H1 (cell line): ENCODE measurements at regions not wholly inside any gene's neighbourhood (a gene's known extent, or its start where the extent isn't known, plus 50 kb on each side); places are given as distances from the start of the nearest gene placed in this dataset.

Experiments used
- BCL11A ChIP-seq, 2 experiments: IDR thresholded peaks; one replicate each; pipeline ENCODE4 v1.6.1; 2011; ENCODE audit warnings: low read depth in 2 of 2, low read length in 2 of 2, mild to moderate bottlenecking in 2 of 2
- CHD2 ChIP-seq: IDR thresholded peaks from 2 replicates; pipeline ENCODE4 v1.6.1; 2012; ENCODE audit warnings: low read length, improper control_type of control experiment
- CHD7 ChIP-seq: fragments of 300-600 bp; sonication (generic); IDR thresholded peaks from 2 replicates; pipeline ENCODE4 v1.7.1; 2012; ENCODE audit warnings: low read length, moderate library complexity, mild to moderate bottlenecking, inconsistent platforms; ENCODE audit not compliant: insufficient replicate concordance
- CTCF ChIP-seq, 3 experiments: IDR thresholded peaks; 1 replicate in 2 of 3; 2 replicates in 1 of 3; pipeline versions ENCODE4 v1.5.1 to v1.6.1; 2011; ENCODE audit warnings: low read length in 3 of 3, mild to moderate bottlenecking in 3 of 3, inconsistent platforms in 2 of 3, low read depth in 1 of 3, moderate library complexity in 1 of 3; ENCODE audit not compliant: insufficient read depth in 1 of 3; ENCODE audit errors: control extremely low read depth in 1 of 3
- EGR1 ChIP-seq: IDR thresholded peaks from 2 replicates; pipeline ENCODE4 v1.6.1; 2011; ENCODE audit warnings: low read depth, low read length, borderline replicate concordance
- POLR2A ChIP-seq, 2 experiments: IDR thresholded peaks; 1 replicate in 1 of 2; 2 replicates in 1 of 2; pipeline ENCODE4 v1.6.1; 2011; ENCODE audit warnings: low read depth in 2 of 2, low read length in 2 of 2, mild to moderate bottlenecking in 2 of 2; ENCODE audit errors: control extremely low read depth in 1 of 2
- SIX5 ChIP-seq: IDR thresholded peaks from 2 replicates; pipeline ENCODE4 v1.6.1; 2011; ENCODE audit warnings: mild to moderate bottlenecking, low read depth, low read length
- SP4 ChIP-seq: IDR thresholded peaks from 2 replicates; pipeline ENCODE4 v1.6.1; 2012; ENCODE audit warnings: low read length, inconsistent platforms

GRCh38 chr3:132981719-132982118, 56.5 kb upstream of the TMEM108 start (continued):
- TF ChIP-seq CHD7 (no peak), BCL11A (IDR thresholded peaks at IDR 0.05; ENCODE audit: low read depth in 2 of 2, low read length in 2 of 2) (no peak), EGR1 (no peak), POLR2A (IDR thresholded peaks at IDR 0.05; ENCODE audit: control extremely low read depth in 1 of 2, low read depth in 2 of 2, low read length in 2 of 2) (no peak), CHD2 (no peak), SP4 (no peak), SIX5 (no peak), CTCF (IDR thresholded peaks at IDR 0.05; ENCODE audit: control extremely low read depth in 1 of 3, insufficient read depth in 1 of 3, low read depth in 1 of 3, low read length in 3 of 3) (peak in 2 of 3 experiments; percentile 20 to 52; a peak in 2 of 4 replicates)
